KG1 (cell line): ENCODE measurements at regions not wholly inside any gene's neighbourhood (a gene's known extent, or its start where the extent isn't known, plus 50 kb on each side); places are given as distances from the start of the nearest gene placed in this dataset.

Experiments
- DNase-seq: peaks from one replicate; lab custom pipeline; 2025; lab: John Stamatoyannopoulos, UW

DNA sequence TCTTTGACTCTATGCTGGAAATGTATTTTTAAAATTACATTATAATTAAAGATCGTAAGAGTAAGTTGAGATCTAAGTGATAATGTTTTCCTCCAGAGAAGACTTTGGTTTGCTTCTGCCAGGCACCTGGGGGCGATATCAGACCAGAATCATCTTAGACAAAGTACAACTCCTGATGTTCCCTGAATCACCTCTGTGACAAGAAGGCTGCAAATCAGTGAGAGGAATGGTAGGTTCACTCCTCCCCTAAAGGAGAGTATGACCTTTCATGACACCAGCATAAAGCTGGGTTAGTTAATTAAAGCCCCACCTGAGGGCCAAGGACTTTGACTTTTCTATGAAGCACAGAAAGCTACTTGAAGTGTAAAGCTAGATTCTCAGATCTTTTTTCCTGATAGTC lies 114.4 kb upstream of the DTNA start:
- DNase-seq = no peak

GRCh38 chr18:34598120-34598635 lies 111.9 kb upstream of the DTNA start:
- no peak for DNase-seq

DNA sequence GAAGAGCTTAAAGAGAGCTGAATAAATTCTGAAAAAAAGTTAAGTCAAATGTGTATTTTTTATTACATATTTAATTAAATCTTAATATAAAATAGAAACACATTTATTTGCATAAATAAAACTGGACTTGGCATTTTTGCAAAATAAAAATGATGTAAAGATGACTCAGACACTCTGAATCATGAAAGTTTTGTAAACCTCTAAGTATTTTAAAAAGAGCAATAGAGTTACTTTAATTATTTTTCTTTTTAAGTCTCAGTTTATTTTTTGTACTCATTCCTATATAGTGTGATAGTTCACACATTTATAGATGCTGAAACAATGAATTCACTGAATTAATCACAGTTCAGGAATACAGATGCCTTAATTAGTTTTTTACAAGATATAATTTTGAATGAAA lies 109.9 kb upstream of the DTNA start:
- no peak for DNase-seq

DNA sequence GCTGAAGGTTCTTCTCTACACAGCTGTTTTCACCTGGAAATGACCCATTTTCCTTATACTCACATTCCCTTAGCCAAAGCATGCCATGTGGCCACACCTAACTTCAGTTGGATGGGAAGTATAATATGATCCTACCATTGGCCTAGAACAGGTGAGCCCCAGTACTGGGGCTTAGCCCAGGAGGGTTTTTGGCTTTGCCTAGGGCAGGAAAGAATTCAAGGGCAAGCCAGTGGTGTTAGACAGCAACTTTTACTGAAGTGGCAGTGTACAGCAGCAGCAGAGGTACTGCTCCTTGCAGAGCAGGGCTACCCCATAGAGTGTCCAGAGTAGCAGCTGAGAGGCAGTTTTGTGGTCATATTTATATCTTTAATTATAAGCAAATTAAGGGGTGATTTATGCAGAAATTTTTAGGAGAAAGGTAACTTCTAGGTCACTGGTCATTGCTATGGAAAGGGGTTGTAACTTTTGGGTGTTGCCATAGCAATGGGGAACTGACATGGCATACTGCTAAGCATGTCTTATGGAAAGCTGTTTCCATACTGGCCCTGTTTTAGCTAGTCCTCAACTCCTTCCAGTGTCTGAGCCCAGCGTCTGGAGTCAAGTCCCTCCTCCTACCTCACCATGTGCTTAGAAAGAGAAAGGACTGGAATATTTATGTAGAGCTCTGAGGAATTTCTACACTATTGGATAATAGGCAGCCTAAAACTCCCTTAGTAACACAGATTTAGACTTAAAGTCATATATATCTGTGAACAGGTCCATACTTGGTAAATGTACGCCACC lies 109.0 kb upstream of the DTNA start:
- no peak for DNase-seq

- no peak for DNase-seq
These were observed 105.5 kb upstream of the DTNA start for GRCh38 chr18:34604591-34604990.

- no peak for DNase-seq
These were observed 103.2 kb upstream of the DTNA start for GRCh38 chr18:34606851-34607250.

GRCh38 chr18:34608064-34608463 lies 102.0 kb upstream of the DTNA start:
- DNase-seq = no peak

GRCh38 chr18:34609986-34610648 lies 100.0 kb upstream of the DTNA start:
- DNase-seq = no peak

GRCh38 chr18:34611904-34612303 lies 98.2 kb upstream of the DTNA start:
- DNase-seq = no peak

DNA sequence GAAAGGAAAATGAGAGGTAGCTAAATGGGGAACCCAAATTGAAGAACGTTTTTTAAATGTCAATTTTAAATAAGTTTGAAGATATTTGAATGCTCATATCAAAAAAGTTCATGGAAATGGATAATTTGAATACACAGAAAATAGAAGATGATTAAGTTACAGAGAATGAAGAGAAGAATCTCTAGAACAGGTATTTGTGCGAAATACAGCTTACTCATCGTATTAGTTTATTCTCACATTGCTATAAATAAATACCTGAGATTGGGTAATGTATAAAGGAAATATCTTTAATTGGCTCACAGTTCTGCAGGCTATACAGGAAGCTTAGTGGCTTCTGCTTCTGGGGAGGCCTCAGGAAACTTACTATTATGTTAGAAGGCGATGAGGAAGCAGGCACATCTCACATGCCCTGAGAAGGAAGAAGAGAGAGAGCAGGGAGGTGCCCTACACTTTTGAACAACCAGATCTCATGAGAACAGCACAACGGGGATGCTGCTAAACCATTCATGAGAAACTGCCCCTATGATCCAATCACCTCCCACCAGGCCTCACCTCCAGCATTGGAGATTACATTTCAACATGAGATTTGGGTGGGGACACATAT lies 89.7 kb upstream of the DTNA start:
- no peak for DNase-seq

GRCh38 chr18:34623557-34623956 lies 86.5 kb upstream of the DTNA start:
- DNase-seq = no peak

DNA sequence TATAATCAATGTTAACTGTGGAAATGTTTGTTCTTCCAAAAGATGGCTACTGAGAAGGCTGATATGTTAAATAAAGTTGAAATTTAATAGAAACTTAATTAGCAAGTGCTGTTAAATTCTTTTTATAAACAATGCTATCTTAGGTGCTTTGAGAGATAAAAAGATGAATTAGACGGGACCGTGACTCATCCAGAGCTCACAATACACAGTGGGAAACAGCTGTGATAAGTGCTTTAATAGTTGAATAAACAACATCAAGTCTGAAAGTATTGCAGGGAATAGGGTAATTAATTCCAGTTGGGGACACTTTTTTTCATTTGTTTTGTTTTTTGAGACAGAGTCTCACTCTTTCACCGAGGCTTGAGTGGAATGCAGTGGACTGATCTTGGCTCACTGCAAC lies 85.5 kb upstream of the DTNA start:
- no peak for DNase-seq

- DNase-seq = no peak
These were observed 83.5 kb upstream of the DTNA start for GRCh38 chr18:34626404-34627136.

GRCh38 chr18:34627137-34627920 lies 82.8 kb upstream of the DTNA start:
- no peak for DNase-seq

GRCh38 chr18:34631093-34631966 lies 78.8 kb upstream of the DTNA start:
- DNase-seq = no peak

DNA sequence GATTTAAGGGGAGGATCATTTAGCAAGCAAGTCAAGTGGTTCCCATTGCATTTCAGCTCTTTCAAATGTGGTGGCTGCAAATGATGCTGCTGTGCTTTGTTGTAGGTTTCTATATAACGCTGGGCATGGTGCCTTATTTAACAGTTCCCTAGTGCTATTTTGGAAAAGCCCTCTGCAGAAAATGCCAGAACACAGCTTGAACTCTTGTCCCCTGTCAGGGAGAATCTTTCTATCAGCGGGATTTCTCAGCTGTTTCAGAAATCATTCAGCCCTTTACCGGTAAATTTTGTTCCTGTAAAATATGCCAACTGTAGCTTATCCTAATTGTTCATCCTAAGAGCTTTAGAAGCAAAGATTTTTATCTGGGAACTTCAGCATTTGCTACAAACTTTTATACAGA lies 77.8 kb upstream of the DTNA start:
- no peak for DNase-seq

DNA sequence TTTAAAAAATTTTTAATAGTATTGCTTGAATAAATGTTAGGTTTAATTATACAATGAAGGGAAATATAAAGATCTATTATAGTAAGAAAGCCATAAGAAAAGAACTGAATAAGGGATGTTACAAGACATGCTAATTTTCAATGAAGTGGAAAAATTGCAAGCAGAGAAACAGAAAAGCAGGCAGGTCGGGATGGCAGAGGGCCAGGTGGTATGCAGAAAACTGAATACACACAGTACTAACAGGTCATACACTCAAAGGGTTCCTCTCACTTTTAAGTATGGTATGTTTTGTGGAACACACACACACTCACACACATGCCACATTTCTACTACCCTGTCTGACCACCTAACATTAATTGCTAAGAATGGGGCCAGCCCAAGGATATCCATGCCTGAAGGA lies 76.7 kb upstream of the DTNA start:
- no peak for DNase-seq

- DNase-seq = no peak
These were observed 72.8 kb upstream of the DTNA start for GRCh38 chr18:34637094-34637801.

DNA sequence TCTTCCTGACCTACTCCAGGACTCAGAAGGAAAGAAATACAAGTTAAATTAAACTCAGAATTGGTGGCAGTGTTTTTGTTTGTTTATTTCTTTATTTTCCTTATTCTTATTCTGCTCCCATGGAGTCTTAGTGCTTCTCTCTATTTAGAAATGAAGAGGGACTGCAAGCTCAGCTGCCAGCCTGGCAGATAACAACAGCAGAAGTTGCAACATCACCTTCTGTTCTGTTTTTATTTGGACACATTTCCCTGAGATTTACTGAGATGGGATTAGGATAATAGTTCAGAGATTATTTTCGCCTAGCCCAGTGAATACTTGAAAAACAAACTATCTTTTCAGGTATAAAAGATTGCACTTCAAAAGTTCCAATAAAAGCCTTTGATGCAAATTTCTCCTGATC lies 70.4 kb upstream of the DTNA start:
- DNase-seq = no peak

DNA sequence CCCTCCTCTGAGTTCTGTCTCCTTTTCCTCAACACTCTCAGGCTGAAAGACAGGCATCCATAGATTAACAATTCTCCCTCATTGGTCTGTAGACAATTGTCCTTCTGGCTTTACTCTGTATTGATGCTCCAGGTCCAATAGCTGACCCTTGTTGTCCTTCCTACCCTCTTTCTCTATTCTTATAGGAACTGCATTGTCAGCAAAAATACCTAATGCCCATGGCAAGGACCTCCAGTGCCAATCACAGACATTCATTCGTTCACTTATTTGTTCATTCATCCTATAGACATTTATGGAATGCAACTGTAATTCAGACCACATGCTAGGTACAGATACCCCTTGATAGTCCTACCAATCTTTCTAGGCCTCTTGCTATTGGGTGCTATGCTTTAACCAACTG lies 69.8 kb upstream of the DTNA start:
- no peak for DNase-seq
